ENCODE measurements at regions not wholly inside any gene's neighbourhood (a gene's known extent, or its start where the extent isn't known, plus 50 kb on each side); places are given as distances from the start of the nearest gene placed in this dataset.

GRCh38 chr7:119982884-119983283 lies 290.1 kb upstream of the KCND2 start:
- H3F3A ChIP-seq (ENCODE audit: insufficient read depth, low read length, poor library complexity, severe bottlenecking) = no peaks in the 10 kb centered on the region
- H3K9me3 ChIP-seq (ENCODE audit: low read length) = no peaks in the 10 kb centered on the region
- H3K9me2 ChIP-seq (ENCODE audit: insufficient read depth, low read length) = no peaks in the 10 kb centered on the region
- H3K79me2 ChIP-seq (replicated peaks; ENCODE audit: insufficient read depth, low read length) = no peaks in the 10 kb centered on the region
- H3K27me3 ChIP-seq (ENCODE audit: insufficient read depth, low read depth, low read length) = no peaks in the 10 kb centered on the region
- no peaks in the 10 kb centered on the region for H4K20me1 ChIP-seq (ENCODE audit: insufficient read depth)
- no peak overlapping the region for H3K27ac ChIP-seq (ENCODE audit: low read length)
- TF ChIP-seq CTCF (IDR thresholded peaks at IDR 0.05; ENCODE audit: poor library complexity, severe bottlenecking) = no peak
- TF ChIP-seq MXI1 (conservative IDR thresholded peaks at IDR 0.05; ENCODE audit: poor library complexity, severe bottlenecking) = no peak
- TF ChIP-seq SMC3 (conservative IDR thresholded peaks at IDR 0.05; ENCODE audit: poor library complexity) = no peak
- no peaks in the 10 kb centered on the region for H3K36me3 ChIP-seq (ENCODE audit: insufficient read depth, low read length)
- H3K4me2 ChIP-seq (ENCODE audit: low read length) = no peak overlapping the region
- H2AFZ ChIP-seq (ENCODE audit: low read depth, low read length) = no peak overlapping the region
- H3K9ac ChIP-seq (ENCODE audit: low read length) = no peak overlapping the region
- no peak overlapping the region for H3K4me3 ChIP-seq (ENCODE audit: low read length)

GRCh38 chr7:119983468-119983867 lies 289.5 kb upstream of the KCND2 start:
- TF ChIP-seq SMC3 (conservative IDR thresholded peaks at IDR 0.05; ENCODE audit: poor library complexity) (no peak), EZH2 (IDR thresholded peaks at IDR 0.05; ENCODE audit: borderline replicate concordance, insufficient read depth, low read length, poor library complexity, severe bottlenecking) (no peak), EP300 (conservative IDR thresholded peaks at IDR 0.05; ENCODE audit: poor library complexity, severe bottlenecking) (no peak), POLR2AphosphoS5 (IDR thresholded peaks at IDR 0.05) (no peak)
- TF ChIP-seq, protein P1, sequence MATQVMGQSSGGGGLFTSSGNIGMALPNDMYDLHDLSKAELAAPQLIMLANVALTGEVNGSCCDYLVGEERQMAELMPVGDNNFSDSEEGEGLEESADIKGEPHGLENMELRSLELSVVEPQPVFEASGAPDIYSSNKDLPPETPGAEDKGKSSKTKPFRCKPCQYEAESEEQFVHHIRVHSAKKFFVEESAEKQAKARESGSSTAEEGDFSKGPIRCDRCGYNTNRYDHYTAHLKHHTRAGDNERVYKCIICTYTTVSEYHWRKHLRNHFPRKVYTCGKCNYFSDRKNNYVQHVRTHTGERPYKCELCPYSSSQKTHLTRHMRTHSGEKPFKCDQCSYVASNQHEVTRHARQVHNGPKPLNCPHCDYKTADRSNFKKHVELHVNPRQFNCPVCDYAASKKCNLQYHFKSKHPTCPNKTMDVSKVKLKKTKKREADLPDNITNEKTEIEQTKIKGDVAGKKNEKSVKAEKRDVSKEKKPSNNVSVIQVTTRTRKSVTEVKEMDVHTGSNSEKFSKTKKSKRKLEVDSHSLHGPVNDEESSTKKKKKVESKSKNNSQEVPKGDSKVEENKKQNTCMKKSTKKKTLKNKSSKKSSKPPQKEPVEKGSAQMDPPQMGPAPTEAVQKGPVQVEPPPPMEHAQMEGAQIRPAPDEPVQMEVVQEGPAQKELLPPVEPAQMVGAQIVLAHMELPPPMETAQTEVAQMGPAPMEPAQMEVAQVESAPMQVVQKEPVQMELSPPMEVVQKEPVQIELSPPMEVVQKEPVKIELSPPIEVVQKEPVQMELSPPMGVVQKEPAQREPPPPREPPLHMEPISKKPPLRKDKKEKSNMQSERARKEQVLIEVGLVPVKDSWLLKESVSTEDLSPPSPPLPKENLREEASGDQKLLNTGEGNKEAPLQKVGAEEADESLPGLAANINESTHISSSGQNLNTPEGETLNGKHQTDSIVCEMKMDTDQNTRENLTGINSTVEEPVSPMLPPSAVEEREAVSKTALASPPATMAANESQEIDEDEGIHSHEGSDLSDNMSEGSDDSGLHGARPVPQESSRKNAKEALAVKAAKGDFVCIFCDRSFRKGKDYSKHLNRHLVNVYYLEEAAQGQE (IDR thresholded peaks at IDR 0.05; ENCODE audit: borderline replicate concordance) = no peak
- no peak overlapping the region for H3K4me2 ChIP-seq (ENCODE audit: low read length)
- no peak overlapping the region for H3K9ac ChIP-seq (ENCODE audit: low read length)
- no peaks in the 10 kb centered on the region for H3K79me2 ChIP-seq (replicated peaks; ENCODE audit: insufficient read depth, low read length)
- H3K9me2 ChIP-seq (ENCODE audit: insufficient read depth, low read length) = no peaks in the 10 kb centered on the region
- no peaks in the 10 kb centered on the region for H3K27me3 ChIP-seq (ENCODE audit: insufficient read depth, low read depth, low read length)
- H3K36me3 ChIP-seq (ENCODE audit: insufficient read depth, low read length) = no peaks in the 10 kb centered on the region
- H3K27ac ChIP-seq (ENCODE audit: low read length) = no peak overlapping the region
- no peaks in the 10 kb centered on the region for H3K9me3 ChIP-seq (ENCODE audit: low read length)
- H3K4me3 ChIP-seq (ENCODE audit: low read length) = no peak overlapping the region
- H3F3A ChIP-seq (ENCODE audit: insufficient read depth, low read length, poor library complexity, severe bottlenecking) = no peaks in the 10 kb centered on the region
- no peaks in the 10 kb centered on the region for H4K20me1 ChIP-seq (ENCODE audit: insufficient read depth)
- H2AFZ ChIP-seq (ENCODE audit: low read depth, low read length) = no peak overlapping the region

DNA sequence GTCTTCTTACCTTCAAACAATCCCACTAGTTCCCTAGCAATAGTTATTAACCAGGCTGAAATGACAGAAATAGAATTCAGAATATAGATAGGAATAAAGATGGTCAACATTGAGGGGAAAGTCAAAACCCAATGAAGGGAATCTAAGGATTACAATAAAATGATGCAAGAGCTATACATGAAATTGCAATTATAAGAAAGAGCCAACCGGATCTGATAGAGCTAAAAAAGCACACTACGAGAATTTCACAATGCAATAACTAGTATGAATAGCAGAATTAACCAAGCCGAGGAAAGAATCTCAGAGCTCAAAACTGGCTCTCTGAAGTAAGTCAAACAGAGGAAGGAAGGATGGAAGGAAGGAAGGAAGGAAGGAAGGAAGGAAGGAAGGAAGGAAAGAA lies 288.7 kb upstream of the KCND2 start:
- TF ChIP-seq RAD21 (conservative IDR thresholded peaks at IDR 0.05) = no peak
- TF ChIP-seq MXI1 (conservative IDR thresholded peaks at IDR 0.05; ENCODE audit: poor library complexity, severe bottlenecking) = no peak
- no peak for TF ChIP-seq TAF1 (IDR thresholded peaks at IDR 0.05; ENCODE audit: low read depth)
- TF ChIP-seq, protein P1 (IDR thresholded peaks at IDR 0.05; ENCODE audit: borderline replicate concordance) = no peak
- TF ChIP-seq EZH2 (IDR thresholded peaks at IDR 0.05; ENCODE audit: borderline replicate concordance, insufficient read depth, low read length, poor library complexity, severe bottlenecking) = no peak
- no peak for TF ChIP-seq SMC3 (conservative IDR thresholded peaks at IDR 0.05; ENCODE audit: poor library complexity)
- TF ChIP-seq EP300 (conservative IDR thresholded peaks at IDR 0.05; ENCODE audit: poor library complexity, severe bottlenecking) = no peak
- no peak for TF ChIP-seq POLR2AphosphoS5 (IDR thresholded peaks at IDR 0.05)
- no peak for TF ChIP-seq CTCF (IDR thresholded peaks at IDR 0.05; ENCODE audit: poor library complexity, severe bottlenecking)
- H3K9me3 ChIP-seq (ENCODE audit: low read length) = no peaks in the 10 kb centered on the region
- H3K36me3 ChIP-seq (ENCODE audit: insufficient read depth, low read length) = no peaks in the 10 kb centered on the region
- no peaks in the 10 kb centered on the region for H3F3A ChIP-seq (ENCODE audit: insufficient read depth, low read length, poor library complexity, severe bottlenecking)
- H3K9ac ChIP-seq (ENCODE audit: low read length) = no peak overlapping the region
- H3K4me2 ChIP-seq (ENCODE audit: low read length) = no peak overlapping the region
- no peaks in the 10 kb centered on the region for H3K27me3 ChIP-seq (ENCODE audit: insufficient read depth, low read depth, low read length)
- H2AFZ ChIP-seq (ENCODE audit: low read depth, low read length) = no peak overlapping the region
- H3K27ac ChIP-seq (ENCODE audit: low read length) = no peak overlapping the region
- no peaks in the 10 kb centered on the region for H3K9me2 ChIP-seq (ENCODE audit: insufficient read depth, low read length)
- no peaks in the 10 kb centered on the region for H4K20me1 ChIP-seq (ENCODE audit: insufficient read depth)
- H3K4me3 ChIP-seq (ENCODE audit: low read length) = no peak overlapping the region
- H3K79me2 ChIP-seq (replicated peaks; ENCODE audit: insufficient read depth, low read length) = no peaks in the 10 kb centered on the region

Data from neural cell (in vitro differentiated cells).